Small intestine (tissue), 7 donors: ENCODE measurements at regions not wholly inside any gene's neighbourhood (a gene's known extent, or its start where the extent isn't known, plus 50 kb on each side); places are given as distances from the start of the nearest gene placed in this dataset.

ENCODE experiments used
- DNase-seq, 2 donors: peaks; one replicate each; pipeline versions ENCODE4 v3.0.0 to v3.0.0-alpha.2; 2013
- FAIRE-seq: peaks from 2 replicates; lab custom pipeline; 2012; peaks lifted over from hg19 to GRCh38; lab: Jason Lieb, UNC
- H3K27ac ChIP-seq, 3 donors: one replicate each; pipeline ENCODE4 v1.5.1; 2013; ENCODE audit warnings: low read length in 2 of 3, mild to moderate bottlenecking in 2 of 3, control low read depth in 1 of 3, inconsistent platforms in 1 of 3, low read depth in 1 of 3, moderate library complexity in 1 of 3
- H3K27me3 ChIP-seq, 3 donors: one replicate each; pipeline ENCODE4 v1.6.1; 2013; ENCODE audit warnings: low read length in 3 of 3, inconsistent platforms in 1 of 3; ENCODE audit not compliant: control insufficient read depth in 3 of 3, insufficient read depth in 3 of 3
- H3K36me3 ChIP-seq, 3 donors: one replicate each; pipeline ENCODE4 v1.6.1; 2013; ENCODE audit warnings: low read length in 3 of 3, inconsistent platforms in 1 of 3, low read depth in 1 of 3, mild to moderate bottlenecking in 1 of 3, moderate library complexity in 1 of 3; ENCODE audit not compliant: control insufficient read depth in 3 of 3, insufficient read depth in 2 of 3
- H3K4me1 ChIP-seq, 3 donors: one replicate each; pipeline ENCODE4 v1.6.1; 2013; ENCODE audit warnings: low read length in 2 of 3, inconsistent platforms in 1 of 3, low read depth in 1 of 3, mild to moderate bottlenecking in 1 of 3, moderate library complexity in 1 of 3; ENCODE audit not compliant: control insufficient read depth in 3 of 3, insufficient read depth in 2 of 3
- H3K4me3 ChIP-seq, 3 donors: one replicate each; pipeline ENCODE4 v1.5.1; 2013; ENCODE audit warnings: low read length in 3 of 3, control low read depth in 1 of 3, inconsistent platforms in 1 of 3, low read depth in 1 of 3, mild to moderate bottlenecking in 1 of 3, moderate library complexity in 1 of 3
- H3K9me3 ChIP-seq, 2 donors: one replicate each; pipeline ENCODE4 v1.6.1; 2013; ENCODE audit warnings: low read depth in 1 of 2, low read length in 1 of 2; ENCODE audit not compliant: control insufficient read depth in 2 of 2, insufficient read depth in 1 of 2
- WGBS, 3 donors: extraction: QIAGEN DNeasy Blood & Tissue Kit; methylation state at CpG; one replicate each; pipeline ENCODE4 v1.1.7; 2013; 5-methylcytosine and 5-hydroxymethylcytosine counted together
- donor health status: healthy with polysubstance abuse.
- donor health status: control.
- donor health status: control.
- donor health status: Bipolar disorder and iron deficiency.
- donor health status: healthy.

DNA sequence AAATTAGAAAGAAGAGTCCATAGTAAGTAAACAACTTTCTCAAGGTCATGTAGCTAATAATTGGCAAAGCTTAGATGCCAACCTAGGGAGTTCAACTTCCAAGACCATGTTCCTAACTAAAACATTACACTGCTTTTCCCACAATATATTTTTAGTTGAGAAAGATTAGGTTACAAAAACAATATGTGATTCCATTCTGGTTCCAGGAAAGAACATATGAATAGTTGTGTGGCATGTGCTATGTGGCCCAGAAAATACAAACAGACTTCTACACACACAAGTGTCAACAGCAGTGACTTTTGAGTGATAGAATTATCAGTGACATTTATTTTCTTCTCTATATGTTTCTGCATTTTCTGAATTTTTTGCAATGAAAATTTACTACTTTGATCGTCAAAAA lies 62.7 kb upstream of the EDNRA start:
- Histone ChIP-seq H3K4me1 (no peaks in the 10 kb centered on the region), H3K27ac (no peak overlapping the region), H3K9me3 (no peaks in the 10 kb centered on the region), H3K4me3 (no peak overlapping the region), H3K27me3 (no peaks in the 10 kb centered on the region), H3K36me3 (no peaks in the 10 kb centered on the region)
- DNase-seq (no peak), FAIRE-seq (no peak)
- whole genome bisulfite sequencing, 3 donors, result 68 to 82% (median 70%) methylated on average over 1 of the region's 1 CpG

- no peak for DNase-seq
- no peaks in the 10 kb centered on the region for H3K4me1 ChIP-seq
- no peak overlapping the region for H3K27ac ChIP-seq
- no peaks in the 10 kb centered on the region for H3K36me3 ChIP-seq
- no peak for FAIRE-seq
- WGBS, 3 donors, result 77 to 82% (median 78%) methylated on average over 2 of the region's 2 CpGs
- no peaks in the 10 kb centered on the region for H3K9me3 ChIP-seq
- no peaks in the 10 kb centered on the region for H3K27me3 ChIP-seq
- H3K4me3 ChIP-seq, result no peak overlapping the region
Observed at GRCh38 chr4:147421456-147421855, 59.4 kb upstream of the EDNRA start.

GRCh38 chr4:147423229-147423628 lies 57.7 kb upstream of the EDNRA start:
- FAIRE-seq, result no peak
- 48 to 80% (median 52%) methylated on average over 4 of the region's 4 CpGs for WGBS, 3 donors

DNA sequence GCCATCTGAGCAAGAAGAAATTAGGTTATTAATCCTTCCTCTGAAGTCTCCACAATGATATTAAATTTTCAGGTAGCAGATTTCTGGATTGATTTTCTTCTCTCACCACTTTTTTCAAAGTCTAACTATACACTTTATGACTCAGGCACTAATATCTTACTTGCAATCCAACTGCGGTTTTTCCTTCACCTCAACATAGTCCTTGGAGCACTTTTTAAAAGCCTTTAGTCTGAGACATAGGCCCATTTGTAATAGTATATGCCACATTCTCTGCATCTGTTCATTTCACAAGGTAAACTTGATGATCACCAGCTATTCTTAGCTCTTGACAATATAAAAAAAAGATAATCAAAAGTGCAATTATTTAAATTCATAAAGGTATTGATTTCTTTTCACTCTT lies 55.9 kb upstream of the EDNRA start:
- FAIRE-seq (no peak), DNase-seq (no peak)
- 77 to 88% (median 87%) methylated on average over 1 of the region's 1 CpG for WGBS, 3 donors
- Histone ChIP-seq H3K4me3 (no peak overlapping the region), H3K4me1 (no peaks in the 10 kb centered on the region), H3K27ac (no peak overlapping the region), H3K9me3 (no peaks in the 10 kb centered on the region), H3K27me3 (no peaks in the 10 kb centered on the region), H3K36me3 (no peaks in the 10 kb centered on the region)

More at GRCh38 chr4:147423229-147423628, 57.7 kb upstream of the EDNRA start:
- Histone ChIP-seq H3K27ac (no peak overlapping the region), H3K4me1 (no peaks in the 10 kb centered on the region), H3K27me3 (no peaks in the 10 kb centered on the region), H3K4me3 (no peak overlapping the region), H3K36me3 (no peaks in the 10 kb centered on the region), H3K9me3 (no peaks in the 10 kb centered on the region)
- DNase-seq, result no peak

DNA sequence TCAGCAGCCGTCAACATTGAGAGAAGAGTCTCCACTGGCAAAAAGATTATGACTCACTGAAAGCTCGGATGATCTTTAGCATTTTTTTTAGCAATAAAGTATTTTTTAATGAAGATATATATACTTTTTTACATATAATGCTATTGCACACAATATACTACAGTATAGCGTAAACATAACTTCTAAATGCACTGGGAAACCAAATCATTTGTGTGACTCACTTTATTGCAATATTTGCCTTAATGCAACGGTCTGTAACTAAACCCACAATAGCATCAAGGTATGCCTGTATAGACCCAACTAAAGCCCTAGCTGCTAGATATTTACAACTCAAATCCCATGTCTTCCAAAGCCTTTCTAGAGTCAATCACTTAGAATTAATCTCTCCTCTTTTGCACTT lies 52.3 kb upstream of the EDNRA start:
- 77 to 85% (median 84%) methylated on average over 4 of the region's 4 CpGs for WGBS, 3 donors
- DNase-seq, result no peak
- Histone ChIP-seq H3K4me3 (no peak overlapping the region), H3K27me3 (no peaks in the 10 kb centered on the region), H3K36me3 (no peaks in the 10 kb centered on the region), H3K9me3 (peaks cover 0 to 2% of the 10 kb centered on the region in 2 donors), H3K27ac (no peak overlapping the region), H3K4me1 (no peaks in the 10 kb centered on the region)
- FAIRE-seq, result no peak

GRCh38 chr4:147430111-147430510 lies 50.8 kb upstream of the EDNRA start:
- no peak overlapping the region for H3K27ac ChIP-seq
- WGBS, 3 donors, result 48 to 59% (median 49%) methylated on average over 2 of the region's 2 CpGs
- H3K4me3 ChIP-seq, result no peak overlapping the region
- no peaks in the 10 kb centered on the region for H3K36me3 ChIP-seq
- H3K4me1 ChIP-seq, result no peaks in the 10 kb centered on the region
- H3K9me3 ChIP-seq, result peaks cover 0 to 2% of the 10 kb centered on the region in 2 donors
- DNase-seq (no peak), FAIRE-seq (no peak)
- no peaks in the 10 kb centered on the region for H3K27me3 ChIP-seq
